ENCODE measurements at regions not wholly inside any gene's neighbourhood (a gene's known extent, or its start where the extent isn't known, plus 50 kb on each side); places are given as distances from the start of the nearest gene placed in this dataset.

DNA sequence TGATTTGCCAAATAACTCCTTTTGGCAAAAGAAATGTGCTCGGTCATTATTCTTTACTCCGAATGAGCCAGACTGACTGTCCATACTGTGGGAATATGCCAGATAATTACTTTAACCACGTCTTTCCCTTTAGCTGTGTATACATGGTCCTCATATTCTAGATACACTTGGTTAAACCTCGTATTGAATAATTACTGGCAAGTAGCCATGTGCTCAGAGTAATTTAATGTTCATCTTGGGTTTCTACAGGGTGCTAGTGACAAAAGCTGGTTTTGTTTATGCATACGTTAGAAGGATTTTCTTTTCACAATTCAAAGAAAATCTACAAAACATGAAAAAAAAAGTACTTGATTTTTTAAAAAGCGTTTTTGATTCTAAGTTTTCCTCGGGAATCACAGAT, 540.3 kb downstream of the KCNJ2 start:
- no peak for TF ChIP-seq CTCF (IDR thresholded peaks at IDR 0.05)
- no peak for TF ChIP-seq EZH2 (IDR thresholded peaks at IDR 0.05; ENCODE audit: borderline replicate concordance, insufficient read depth, low read depth, low read length, poor library complexity, severe bottlenecking)

Data from B cell (primary cell).